ENCODE measurements at regions not wholly inside any gene's neighbourhood (a gene's known extent, or its start where the extent isn't known, plus 50 kb on each side); places are given as distances from the start of the nearest gene placed in this dataset.

DNA sequence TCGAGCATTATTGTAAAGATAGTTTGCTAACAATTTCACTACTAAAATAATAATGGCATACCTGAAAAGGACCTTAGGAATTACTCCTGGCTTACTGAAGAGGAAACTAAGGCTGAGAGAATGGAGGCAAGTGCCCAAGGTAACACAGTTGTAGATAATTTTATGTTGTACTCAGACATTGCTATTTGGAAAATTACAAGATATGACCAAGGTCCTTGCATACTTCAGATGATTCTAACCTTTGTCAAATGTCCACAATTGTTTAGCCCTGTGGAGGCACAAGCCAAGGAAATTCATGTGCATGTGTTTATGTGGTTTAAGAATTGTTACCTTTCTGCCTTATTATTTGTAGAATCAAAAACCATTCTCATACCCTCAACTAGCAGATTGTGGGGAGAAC, 105.7 kb downstream of the TUSC7 start:
- 59 to 95% methylated on average over 1 of the region's 1 CpG for WGBS, 2 donors
- intact Hi-C loops (cut with DNase I): no loop called here
- H3K9me3 ChIP-seq: no peaks in the 10 kb centered on the region

DNA sequence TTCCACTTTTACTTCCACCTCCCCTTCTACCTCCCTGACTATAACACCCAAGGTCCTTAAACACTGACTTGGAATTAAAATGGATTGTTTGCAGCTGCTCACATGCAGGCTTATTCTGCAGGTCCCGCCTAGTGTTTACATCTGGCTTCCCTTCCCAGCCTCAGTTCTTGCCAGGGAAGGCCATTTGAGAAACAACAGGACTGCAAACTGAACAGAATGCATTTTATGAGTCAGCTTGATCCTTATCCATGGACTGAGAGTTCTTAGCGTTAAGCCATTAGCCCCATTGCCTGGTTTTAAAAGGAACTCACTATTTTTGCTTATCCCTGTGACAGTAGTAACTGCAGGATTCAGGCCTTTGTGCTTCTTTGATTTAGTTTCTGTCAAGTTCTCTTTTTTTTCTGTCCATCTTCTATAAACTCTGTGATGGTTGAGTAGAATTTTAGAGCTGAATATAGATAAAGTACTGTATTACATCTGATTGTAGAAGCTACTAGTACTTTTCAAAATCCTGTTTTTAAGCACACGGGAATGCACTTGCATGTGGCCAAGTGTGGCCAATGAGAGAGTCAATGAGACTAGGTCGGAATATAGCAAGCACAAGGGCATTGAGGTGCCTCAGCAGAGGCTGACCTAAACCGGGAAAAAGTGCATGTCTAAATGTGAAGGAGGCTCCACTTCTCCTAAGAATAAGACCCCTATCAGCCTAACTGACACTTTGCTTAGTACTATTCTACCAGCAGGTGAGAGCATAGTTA, 106.4 kb downstream of the TUSC7 start:
- WGBS, 2 donors: 49 to 53% methylated on average over 5 of the region's 5 CpGs
- Histone ChIP-seq H3K4me3 (no peak overlapping the region), H3K27me3 (no peaks in the 10 kb centered on the region), H3K9me3 (no peaks in the 10 kb centered on the region), H3K4me1 (no peaks in the 10 kb centered on the region), H3K36me3 (no peaks in the 10 kb centered on the region), H3K27ac (peak overlapping the region in 1 of 4 donors; percentile 7)
- TF ChIP-seq, protein P1, sequence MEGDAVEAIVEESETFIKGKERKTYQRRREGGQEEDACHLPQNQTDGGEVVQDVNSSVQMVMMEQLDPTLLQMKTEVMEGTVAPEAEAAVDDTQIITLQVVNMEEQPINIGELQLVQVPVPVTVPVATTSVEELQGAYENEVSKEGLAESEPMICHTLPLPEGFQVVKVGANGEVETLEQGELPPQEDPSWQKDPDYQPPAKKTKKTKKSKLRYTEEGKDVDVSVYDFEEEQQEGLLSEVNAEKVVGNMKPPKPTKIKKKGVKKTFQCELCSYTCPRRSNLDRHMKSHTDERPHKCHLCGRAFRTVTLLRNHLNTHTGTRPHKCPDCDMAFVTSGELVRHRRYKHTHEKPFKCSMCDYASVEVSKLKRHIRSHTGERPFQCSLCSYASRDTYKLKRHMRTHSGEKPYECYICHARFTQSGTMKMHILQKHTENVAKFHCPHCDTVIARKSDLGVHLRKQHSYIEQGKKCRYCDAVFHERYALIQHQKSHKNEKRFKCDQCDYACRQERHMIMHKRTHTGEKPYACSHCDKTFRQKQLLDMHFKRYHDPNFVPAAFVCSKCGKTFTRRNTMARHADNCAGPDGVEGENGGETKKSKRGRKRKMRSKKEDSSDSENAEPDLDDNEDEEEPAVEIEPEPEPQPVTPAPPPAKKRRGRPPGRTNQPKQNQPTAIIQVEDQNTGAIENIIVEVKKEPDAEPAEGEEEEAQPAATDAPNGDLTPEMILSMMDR (IDR thresholded peaks at IDR 0.05): no peak
- no peak for TF ChIP-seq POLR2A (IDR thresholded peaks at IDR 0.05)
- intact Hi-C loops (cut with DNase I): no loop called here
- DNase-seq: no peak

More for the DNA sequence above, 105.7 kb downstream of the TUSC7 start:
- Histone ChIP-seq H3K4me3 (no peak overlapping the region), H3K27me3 (no peaks in the 10 kb centered on the region), H3K36me3 (no peaks in the 10 kb centered on the region), H3K4me1 (no peaks in the 10 kb centered on the region), H3K27ac (no peak overlapping the region)
- TF ChIP-seq, protein P1 (IDR thresholded peaks at IDR 0.05): no peak
- no peak for TF ChIP-seq POLR2A (IDR thresholded peaks at IDR 0.05)
- no peak for DNase-seq

DNA sequence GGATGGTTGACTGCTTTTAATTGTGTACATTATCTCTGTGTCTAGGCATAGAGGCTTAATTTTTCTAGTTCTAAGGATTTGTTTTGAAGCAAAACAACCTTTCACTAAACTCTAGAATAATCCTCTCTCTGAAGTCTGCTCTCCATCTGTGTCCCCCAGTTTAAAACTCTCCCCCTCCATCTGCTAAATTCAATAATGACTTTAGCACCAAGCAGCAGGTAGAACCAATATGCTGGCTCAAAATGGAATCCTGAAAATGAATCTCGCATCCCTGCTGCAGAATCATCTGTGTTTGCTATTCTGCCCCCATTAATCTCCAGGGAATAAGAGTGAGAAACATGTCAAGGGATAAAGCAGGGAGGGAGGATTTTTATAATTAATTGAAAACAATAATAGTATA, 111.8 kb downstream of the TUSC7 start:
- DNase-seq: no peak
- 46 to 86% methylated on average over 1 of the region's 1 CpG for WGBS, 2 donors
- intact Hi-C loops (cut with DNase I): no loop called here

DNA sequence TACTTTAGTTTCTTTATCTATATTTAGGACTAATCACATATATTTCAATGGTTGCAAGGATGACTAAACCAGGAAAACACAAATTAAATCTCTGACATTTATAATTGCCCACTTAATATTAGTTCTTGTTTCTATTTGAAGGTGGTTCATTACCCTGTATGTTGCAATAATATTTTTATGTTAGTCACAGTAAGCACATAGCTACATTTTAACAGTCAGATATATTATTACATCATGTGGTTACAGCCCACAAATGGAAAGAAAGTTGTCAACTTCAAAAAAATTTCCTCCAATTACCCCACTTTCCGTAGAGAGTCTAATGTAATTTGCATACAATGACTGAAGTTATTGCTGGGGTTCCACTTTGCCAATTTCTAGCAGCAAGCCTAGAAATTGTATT, 114.6 kb downstream of the TUSC7 start:
- Histone ChIP-seq H3K9me3 (no peaks in the 10 kb centered on the region), H3K27ac (no peak overlapping the region), H3K27me3 (no peaks in the 10 kb centered on the region), H3K36me3 (no peaks in the 10 kb centered on the region), H3K4me1 (no peaks in the 10 kb centered on the region), H3K4me3 (no peak overlapping the region)
- TF ChIP-seq, protein P1 (IDR thresholded peaks at IDR 0.05): no peak
- TF ChIP-seq POLR2A (IDR thresholded peaks at IDR 0.05): no peak
- no peak for DNase-seq
- intact Hi-C loops (cut with DNase I): no loop called here
- WGBS, 2 donors: 33 to 41% methylated on average over 1 of the region's 1 CpG

More for the DNA sequence above, 111.8 kb downstream of the TUSC7 start:
- Histone ChIP-seq H3K27ac (no peak overlapping the region), H3K36me3 (no peaks in the 10 kb centered on the region), H3K9me3 (no peaks in the 10 kb centered on the region), H3K4me1 (no peaks in the 10 kb centered on the region), H3K27me3 (no peaks in the 10 kb centered on the region), H3K4me3 (no peak overlapping the region)
- TF ChIP-seq, protein P1 (IDR thresholded peaks at IDR 0.05): no peak
- TF ChIP-seq POLR2A (IDR thresholded peaks at IDR 0.05): no peak

DNA sequence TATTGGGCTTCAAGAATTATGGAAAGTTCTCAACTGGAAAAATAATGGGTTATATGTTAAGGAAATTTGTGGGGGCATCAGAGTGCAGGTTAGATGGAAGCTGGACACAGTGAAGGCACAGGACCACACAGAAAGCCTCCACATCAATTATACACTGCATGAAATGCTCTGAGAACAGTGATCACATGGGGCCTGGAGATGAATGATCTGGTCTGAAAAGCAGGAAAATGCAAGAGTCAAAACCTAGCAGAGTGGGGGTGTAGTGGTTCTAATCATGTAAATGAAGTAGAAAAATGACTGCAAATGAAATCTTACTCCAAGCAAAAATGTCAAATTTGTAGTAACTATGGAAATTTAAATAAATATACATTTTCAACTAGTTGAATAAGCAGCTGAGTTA, 123.6 kb downstream of the TUSC7 start:
- TF ChIP-seq POLR2A (IDR thresholded peaks at IDR 0.05): no peak
- TF ChIP-seq, protein P1 (IDR thresholded peaks at IDR 0.05): no peak
- H3K27me3 ChIP-seq: no peaks in the 10 kb centered on the region
- no peaks in the 10 kb centered on the region for H3K36me3 ChIP-seq
- H3K4me1 ChIP-seq: no peaks in the 10 kb centered on the region
- no peak overlapping the region for H3K27ac ChIP-seq
- intact Hi-C loops (cut with DNase I): no loop called here
- no peaks in the 10 kb centered on the region for H3K9me3 ChIP-seq
- DNase-seq: no peak
- H3K4me3 ChIP-seq: no peak overlapping the region
